ENCODE measurements at regions not wholly inside any gene's neighbourhood (a gene's known extent, or its start where the extent isn't known, plus 50 kb on each side); places are given as distances from the start of the nearest gene placed in this dataset.

DNA sequence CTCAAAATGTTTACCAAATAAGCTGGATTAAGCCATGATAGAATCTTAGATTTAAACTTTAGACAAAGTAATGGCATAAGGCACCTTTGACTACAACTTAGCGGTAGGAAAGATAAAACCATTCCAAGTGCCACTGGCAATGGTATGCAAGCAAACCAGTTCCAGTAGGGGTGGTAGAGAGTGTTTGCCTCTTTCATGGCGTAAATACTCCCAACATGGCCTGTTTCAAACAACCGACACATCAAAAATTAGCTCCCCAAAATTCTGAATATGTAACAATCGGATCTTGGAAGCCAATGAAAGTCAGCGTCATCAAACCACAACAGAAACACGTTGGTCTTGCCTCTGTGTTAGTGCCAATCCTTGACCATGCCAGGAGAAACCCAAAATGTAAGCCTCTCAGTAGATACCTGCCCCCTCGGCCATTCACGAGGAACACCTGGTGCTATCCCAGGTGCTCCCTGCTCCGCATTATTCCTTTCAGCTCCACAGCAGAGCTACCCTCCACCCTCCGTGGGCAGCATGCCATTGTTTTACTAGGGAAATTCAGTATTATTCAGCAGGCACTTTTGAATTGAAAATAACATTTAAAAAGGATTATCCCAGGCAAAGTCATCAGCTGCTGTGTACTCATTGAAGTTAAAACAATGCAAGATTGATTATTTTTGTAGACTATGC, 307.8 kb upstream of the CDH11 start:
- Histone ChIP-seq H3K27ac (ENCODE audit: low read depth, low read length) (no peak overlapping the region), H3K4me3 (ENCODE audit: insufficient read depth, low read depth, low read length) (no peak overlapping the region), H3K4me2 (ENCODE audit: low read length) (no peak overlapping the region), H3K9ac (ENCODE audit: low read length) (no peak overlapping the region), H3K27me3 (ENCODE audit: insufficient read depth, low read length) (peaks cover 3% of the 10 kb centered on the region), H3K36me3 (ENCODE audit: insufficient read depth, low read length) (no peaks in the 10 kb centered on the region), H3K4me1 (ENCODE audit: insufficient read depth, low read length) (no peaks in the 10 kb centered on the region), H2AFZ (ENCODE audit: low read depth, low read length) (no peak overlapping the region), H4K20me1 (ENCODE audit: insufficient read depth, low read length) (no peaks in the 10 kb centered on the region), H3K9me3 (ENCODE audit: insufficient read depth, low read depth, low read length) (no peaks in the 10 kb centered on the region), H3K79me2 (ENCODE audit: insufficient read depth, low read length) (no peaks in the 10 kb centered on the region)
- Mint-ChIP-seq H3K9me3 (ENCODE audit: unreplicated experiment) (peaks cover 6% of the 10 kb centered on the region), H3K4me3 (ENCODE audit: unreplicated experiment) (no peak overlapping the region), H3K27me3 (ENCODE audit: low read depth, unreplicated experiment) (peaks cover 26% of the 10 kb centered on the region), H3K27ac (ENCODE audit: unreplicated experiment) (no peak overlapping the region), H3K36me3 (ENCODE audit: low read depth, unreplicated experiment) (no peaks in the 10 kb centered on the region), H3K4me1 (ENCODE audit: low read depth, unreplicated experiment) (no peaks in the 10 kb centered on the region)
- DNase-seq (ENCODE audit: low read depth): no peak
- no peak for FAIRE-seq
- no peak for TF ChIP-seq EZH2 (IDR thresholded peaks at IDR 0.05; ENCODE audit: insufficient read depth, low read length)
- TF ChIP-seq, protein P1, sequence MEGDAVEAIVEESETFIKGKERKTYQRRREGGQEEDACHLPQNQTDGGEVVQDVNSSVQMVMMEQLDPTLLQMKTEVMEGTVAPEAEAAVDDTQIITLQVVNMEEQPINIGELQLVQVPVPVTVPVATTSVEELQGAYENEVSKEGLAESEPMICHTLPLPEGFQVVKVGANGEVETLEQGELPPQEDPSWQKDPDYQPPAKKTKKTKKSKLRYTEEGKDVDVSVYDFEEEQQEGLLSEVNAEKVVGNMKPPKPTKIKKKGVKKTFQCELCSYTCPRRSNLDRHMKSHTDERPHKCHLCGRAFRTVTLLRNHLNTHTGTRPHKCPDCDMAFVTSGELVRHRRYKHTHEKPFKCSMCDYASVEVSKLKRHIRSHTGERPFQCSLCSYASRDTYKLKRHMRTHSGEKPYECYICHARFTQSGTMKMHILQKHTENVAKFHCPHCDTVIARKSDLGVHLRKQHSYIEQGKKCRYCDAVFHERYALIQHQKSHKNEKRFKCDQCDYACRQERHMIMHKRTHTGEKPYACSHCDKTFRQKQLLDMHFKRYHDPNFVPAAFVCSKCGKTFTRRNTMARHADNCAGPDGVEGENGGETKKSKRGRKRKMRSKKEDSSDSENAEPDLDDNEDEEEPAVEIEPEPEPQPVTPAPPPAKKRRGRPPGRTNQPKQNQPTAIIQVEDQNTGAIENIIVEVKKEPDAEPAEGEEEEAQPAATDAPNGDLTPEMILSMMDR (IDR thresholded peaks at IDR 0.05; ENCODE audit: insufficient read depth, low read depth, low read length): no peak

- H3K4me3 ChIP-seq (ENCODE audit: insufficient read depth, low read depth, low read length): no peak overlapping the region
- H3K9me3 Mint-ChIP-seq (ENCODE audit: unreplicated experiment): peaks cover 2% of the 10 kb centered on the region
- DNase-seq (ENCODE audit: low read depth) (peak; percentile 8), FAIRE-seq (no peak)
- no peak overlapping the region for H3K9ac ChIP-seq (ENCODE audit: low read length)
- H4K20me1 ChIP-seq (ENCODE audit: insufficient read depth, low read length): no peaks in the 10 kb centered on the region
- no peak overlapping the region for H3K27ac ChIP-seq (ENCODE audit: low read depth, low read length)
- H3K4me1 Mint-ChIP-seq (ENCODE audit: low read depth, unreplicated experiment): no peaks in the 10 kb centered on the region
- no peak overlapping the region for H2AFZ ChIP-seq (ENCODE audit: low read depth, low read length)
- H3K4me3 Mint-ChIP-seq (ENCODE audit: unreplicated experiment): no peak overlapping the region
- no peaks in the 10 kb centered on the region for H3K9me3 ChIP-seq (ENCODE audit: insufficient read depth, low read depth, low read length)
- peaks cover 14% of the 10 kb centered on the region for H3K27me3 Mint-ChIP-seq (ENCODE audit: low read depth, unreplicated experiment)
- no peaks in the 10 kb centered on the region for H3K4me1 ChIP-seq (ENCODE audit: insufficient read depth, low read length)
- H3K79me2 ChIP-seq (ENCODE audit: insufficient read depth, low read length): no peaks in the 10 kb centered on the region
- peaks cover 3% of the 10 kb centered on the region for H3K27me3 ChIP-seq (ENCODE audit: insufficient read depth, low read length)
- H3K36me3 Mint-ChIP-seq (ENCODE audit: low read depth, unreplicated experiment): no peaks in the 10 kb centered on the region
- no peaks in the 10 kb centered on the region for H3K36me3 ChIP-seq (ENCODE audit: insufficient read depth, low read length)
- TF ChIP-seq EZH2 (IDR thresholded peaks at IDR 0.05; ENCODE audit: insufficient read depth, low read length): no peak
- TF ChIP-seq, protein P1 (IDR thresholded peaks at IDR 0.05; ENCODE audit: insufficient read depth, low read depth, low read length): no peak
- no peak overlapping the region for H3K4me2 ChIP-seq (ENCODE audit: low read length)
- no peak overlapping the region for H3K27ac Mint-ChIP-seq (ENCODE audit: unreplicated experiment)
Measured at GRCh38 chr16:65426484-65426883, 304.6 kb upstream of the CDH11 start.

GRCh38 chr16:65422934-65423333, 301.1 kb upstream of the CDH11 start:
- H3K4me3 ChIP-seq (ENCODE audit: insufficient read depth, low read depth, low read length): no peak overlapping the region
- no peak for DNase-seq (ENCODE audit: low read depth)
- H3K4me3 Mint-ChIP-seq (ENCODE audit: unreplicated experiment): no peak overlapping the region
- H2AFZ ChIP-seq (ENCODE audit: low read depth, low read length): no peak overlapping the region
- H3K4me2 ChIP-seq (ENCODE audit: low read length): no peak overlapping the region
- no peaks in the 10 kb centered on the region for H3K79me2 ChIP-seq (ENCODE audit: insufficient read depth, low read length)
- H3K36me3 ChIP-seq (ENCODE audit: insufficient read depth, low read length): no peaks in the 10 kb centered on the region
- no peak overlapping the region for H3K27ac Mint-ChIP-seq (ENCODE audit: unreplicated experiment)
- TF ChIP-seq EZH2 (IDR thresholded peaks at IDR 0.05; ENCODE audit: insufficient read depth, low read length): no peak
- TF ChIP-seq, protein P1 (IDR thresholded peaks at IDR 0.05; ENCODE audit: insufficient read depth, low read depth, low read length): no peak
- no peaks in the 10 kb centered on the region for H4K20me1 ChIP-seq (ENCODE audit: insufficient read depth, low read length)
- peaks cover 14% of the 10 kb centered on the region for H3K27me3 Mint-ChIP-seq (ENCODE audit: low read depth, unreplicated experiment)
- H3K9ac ChIP-seq (ENCODE audit: low read length): no peak overlapping the region
- no peak for FAIRE-seq
- H3K27ac ChIP-seq (ENCODE audit: low read depth, low read length): no peak overlapping the region
- H3K36me3 Mint-ChIP-seq (ENCODE audit: low read depth, unreplicated experiment): no peaks in the 10 kb centered on the region
- H3K9me3 ChIP-seq (ENCODE audit: insufficient read depth, low read depth, low read length): peaks cover 10% of the 10 kb centered on the region
- peaks cover 3% of the 10 kb centered on the region for H3K27me3 ChIP-seq (ENCODE audit: insufficient read depth, low read length)
- peaks cover 17% of the 10 kb centered on the region for H3K9me3 Mint-ChIP-seq (ENCODE audit: unreplicated experiment)
- no peaks in the 10 kb centered on the region for H3K4me1 ChIP-seq (ENCODE audit: insufficient read depth, low read length)
- peaks cover 6% of the 10 kb centered on the region for H3K4me1 Mint-ChIP-seq (ENCODE audit: low read depth, unreplicated experiment)
